ENCODE measurements at regions not wholly inside any gene's neighbourhood (a gene's known extent, or its start where the extent isn't known, plus 50 kb on each side); places are given as distances from the start of the nearest gene placed in this dataset.

DNA sequence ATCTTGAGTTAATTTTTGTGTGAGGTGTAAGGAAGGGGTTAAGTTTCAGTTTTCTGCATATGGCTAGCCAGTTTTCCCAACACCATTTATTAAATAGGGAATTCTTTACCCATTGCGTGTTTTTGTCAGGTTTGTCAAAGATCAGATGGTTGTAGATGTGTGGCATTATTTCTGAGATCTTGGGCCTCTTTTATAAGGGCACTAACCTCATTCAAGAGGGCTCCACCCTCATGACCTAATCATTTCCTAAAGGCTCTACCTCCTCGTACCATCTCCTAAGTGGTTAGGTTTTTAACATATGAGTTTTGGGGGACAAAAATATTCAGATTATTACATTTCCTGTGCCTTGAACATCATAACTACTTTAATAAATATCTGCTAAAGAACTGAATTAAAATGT, 510.9 kb downstream of the UTRN start:
- no peak overlapping the region for H3K4me3 ChIP-seq (ENCODE audit: low read depth, low read length)
- DNase-seq (ENCODE audit: low read depth) = no peak
- no peak for TF ChIP-seq CTCF (IDR thresholded peaks at IDR 0.05; ENCODE audit: insufficient read depth, low read length)

DNA sequence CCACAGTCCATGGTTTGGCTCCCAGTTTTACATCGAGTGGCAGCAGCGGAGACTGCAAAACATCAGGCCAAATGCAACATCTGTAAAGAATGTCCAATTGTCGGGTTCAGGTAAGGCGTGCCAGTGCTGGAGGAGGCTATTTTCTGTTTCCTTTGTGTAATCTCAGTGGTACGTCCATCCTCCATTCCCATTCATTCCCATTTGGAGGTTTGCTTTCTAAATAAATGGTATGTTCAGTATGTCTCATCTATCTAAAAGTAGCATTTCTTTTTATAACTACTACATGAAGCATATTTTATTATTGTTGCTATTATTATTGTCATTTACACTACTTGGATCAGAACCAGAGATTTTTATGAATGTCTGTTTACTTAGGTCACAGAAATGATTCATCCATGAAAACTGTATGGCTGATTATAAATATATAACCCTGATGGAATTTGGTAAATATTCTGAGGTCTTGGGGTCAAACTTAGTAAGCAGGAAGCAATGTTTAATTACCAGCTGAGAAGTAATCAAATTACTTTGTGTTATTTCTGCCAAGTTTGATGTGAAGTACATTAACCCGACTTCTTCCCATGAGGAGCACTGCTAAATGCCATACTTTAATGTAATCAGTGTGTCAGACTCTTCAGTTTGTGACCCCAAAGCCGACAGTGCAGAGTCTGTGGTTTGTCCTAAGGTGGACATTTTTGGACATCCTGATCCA, 512.9 kb downstream of the UTRN start:
- no peak overlapping the region for H3K4me3 ChIP-seq (ENCODE audit: low read depth, low read length)
- no peak for TF ChIP-seq CTCF (IDR thresholded peaks at IDR 0.05; ENCODE audit: insufficient read depth, low read length)
- peak; percentile 18 for DNase-seq (ENCODE audit: low read depth)

- H3K4me3 ChIP-seq (ENCODE audit: low read depth, low read length) = no peak overlapping the region
- no peak for TF ChIP-seq CTCF (IDR thresholded peaks at IDR 0.05; ENCODE audit: insufficient read depth, low read length)
- no peak for DNase-seq (ENCODE audit: low read depth)
Observed at GRCh38 chr6:144804246-144804790, 519.2 kb downstream of the UTRN start.

DNA sequence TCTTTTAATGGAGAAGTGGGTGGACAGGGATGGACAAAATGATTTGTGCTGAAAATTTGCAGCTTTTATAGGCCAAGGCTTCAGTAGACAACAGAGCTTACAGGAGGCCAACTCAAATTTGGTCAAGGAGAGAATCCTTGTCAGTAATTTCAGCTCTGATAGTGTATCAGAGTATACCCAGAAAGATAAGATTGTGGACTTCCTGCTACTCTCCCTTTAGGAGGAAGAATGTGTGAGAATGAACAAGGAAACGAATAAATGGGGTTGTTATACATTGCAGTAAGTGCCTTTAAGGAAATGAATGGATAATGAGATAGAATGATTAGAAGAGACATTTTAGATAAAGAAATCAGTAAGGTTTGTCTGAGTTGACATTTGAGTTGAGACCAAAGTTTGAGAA, 519.9 kb downstream of the UTRN start:
- no peak for TF ChIP-seq CTCF (IDR thresholded peaks at IDR 0.05; ENCODE audit: insufficient read depth, low read length)
- H3K4me3 ChIP-seq (ENCODE audit: low read depth, low read length) = no peak overlapping the region
- no peak for DNase-seq (ENCODE audit: low read depth)

- no peak for TF ChIP-seq CTCF (IDR thresholded peaks at IDR 0.05; ENCODE audit: insufficient read depth, low read length)
- no peak overlapping the region for H3K4me3 ChIP-seq (ENCODE audit: low read depth, low read length)
- no peak for DNase-seq (ENCODE audit: low read depth)
Observed at GRCh38 chr6:144806222-144806621, 521.1 kb downstream of the UTRN start.

GRCh38 chr6:144809120-144809519, 524.0 kb downstream of the UTRN start:
- H3K4me3 ChIP-seq (ENCODE audit: low read depth, low read length) = no peak overlapping the region
- TF ChIP-seq CTCF (IDR thresholded peaks at IDR 0.05; ENCODE audit: insufficient read depth, low read length) = no peak
- no peak for DNase-seq (ENCODE audit: low read depth)

- DNase-seq (ENCODE audit: low read depth) = no peak
- TF ChIP-seq CTCF (IDR thresholded peaks at IDR 0.05; ENCODE audit: insufficient read depth, low read length) = no peak
- H3K4me3 ChIP-seq (ENCODE audit: low read depth, low read length) = no peak overlapping the region
Observed at GRCh38 chr6:144809969-144810368, 524.8 kb downstream of the UTRN start.

All from fibroblast of the aortic adventitia (primary cell).